AG10803 (cell line): ENCODE measurements at regions not wholly inside any gene's neighbourhood (a gene's known extent, or its start where the extent isn't known, plus 50 kb on each side); places are given as distances from the start of the nearest gene placed in this dataset.

Source experiments
- DNase-seq: peaks from one replicate; pipeline ENCODE4 v3.0.0; 2010; ENCODE audit warnings: low read depth
- H3K4me3 ChIP-seq: 2 replicates; pipeline ENCODE4 v1.5.1; 2011; ENCODE audit warnings: mild to moderate bottlenecking, low read length, control low read depth
- TF ChIP-seq, protein P1 (sequence below): conservative IDR thresholded peaks from 2 replicates; pipeline ENCODE4 v1.5.1; 2011; ENCODE audit warnings: mild to moderate bottlenecking, low read length, control low read depth, inconsistent platforms

GRCh38 chr17:15177343-15177742, 87.8 kb downstream of the PMP22 start:
- TF ChIP-seq, protein P1, sequence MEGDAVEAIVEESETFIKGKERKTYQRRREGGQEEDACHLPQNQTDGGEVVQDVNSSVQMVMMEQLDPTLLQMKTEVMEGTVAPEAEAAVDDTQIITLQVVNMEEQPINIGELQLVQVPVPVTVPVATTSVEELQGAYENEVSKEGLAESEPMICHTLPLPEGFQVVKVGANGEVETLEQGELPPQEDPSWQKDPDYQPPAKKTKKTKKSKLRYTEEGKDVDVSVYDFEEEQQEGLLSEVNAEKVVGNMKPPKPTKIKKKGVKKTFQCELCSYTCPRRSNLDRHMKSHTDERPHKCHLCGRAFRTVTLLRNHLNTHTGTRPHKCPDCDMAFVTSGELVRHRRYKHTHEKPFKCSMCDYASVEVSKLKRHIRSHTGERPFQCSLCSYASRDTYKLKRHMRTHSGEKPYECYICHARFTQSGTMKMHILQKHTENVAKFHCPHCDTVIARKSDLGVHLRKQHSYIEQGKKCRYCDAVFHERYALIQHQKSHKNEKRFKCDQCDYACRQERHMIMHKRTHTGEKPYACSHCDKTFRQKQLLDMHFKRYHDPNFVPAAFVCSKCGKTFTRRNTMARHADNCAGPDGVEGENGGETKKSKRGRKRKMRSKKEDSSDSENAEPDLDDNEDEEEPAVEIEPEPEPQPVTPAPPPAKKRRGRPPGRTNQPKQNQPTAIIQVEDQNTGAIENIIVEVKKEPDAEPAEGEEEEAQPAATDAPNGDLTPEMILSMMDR: no peak
- DNase-seq: no peak
- H3K4me3 ChIP-seq: no peak overlapping the region

- H3K4me3 ChIP-seq: no peak overlapping the region
Measured at GRCh38 chr17:15175356-15175755, 89.8 kb downstream of the PMP22 start.

DNA sequence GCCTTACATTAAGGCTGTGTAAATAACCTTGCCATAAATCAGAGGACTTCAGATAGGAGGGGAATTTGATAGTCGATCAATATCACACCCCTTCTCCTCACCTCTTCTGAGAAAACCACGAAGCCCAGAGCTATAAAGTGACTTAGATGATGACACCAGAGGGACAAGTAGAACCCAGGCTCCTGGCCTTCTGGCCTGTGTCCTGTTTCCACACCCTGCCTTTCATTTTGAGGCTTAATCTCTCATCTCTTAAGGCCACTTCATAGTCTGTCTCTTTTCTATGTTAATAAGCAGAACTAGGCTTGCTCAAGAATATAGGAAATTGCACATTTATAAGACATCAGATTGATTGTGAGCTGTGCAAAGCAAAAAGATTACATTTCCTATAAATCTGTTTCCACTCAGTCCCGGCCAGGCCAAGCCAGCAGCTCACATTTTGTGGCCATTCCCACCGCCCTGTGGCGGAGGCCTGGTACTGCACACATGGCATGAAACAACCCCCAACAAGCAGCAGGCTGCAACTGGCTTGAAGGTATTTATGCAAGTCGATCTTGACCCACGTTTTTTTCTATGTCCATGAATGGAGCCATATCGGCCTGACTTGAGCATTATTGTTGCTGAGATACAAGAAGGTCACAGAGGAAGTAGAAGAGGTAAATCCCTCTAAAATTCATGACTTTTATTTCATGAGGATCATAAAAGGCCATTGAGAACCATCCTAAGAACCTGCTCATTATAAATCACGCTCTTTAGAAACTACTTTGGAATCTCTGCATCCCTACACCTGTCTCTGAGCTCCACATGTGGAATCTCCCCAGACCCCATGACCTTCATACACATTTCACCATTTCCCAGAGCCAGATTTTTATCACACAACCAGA, 93.7 kb downstream of the PMP22 start:
- no peak overlapping the region for H3K4me3 ChIP-seq
- peak; percentile 82 for DNase-seq
- TF ChIP-seq, protein P1: peak; percentile 97

More at GRCh38 chr17:15175356-15175755, 89.8 kb downstream of the PMP22 start:
- TF ChIP-seq, protein P1: no peak
- DNase-seq: no peak

GRCh38 chr17:15169676-15170075, 95.5 kb downstream of the PMP22 start:
- peak; percentile 32 for DNase-seq
- no peak overlapping the region for H3K4me3 ChIP-seq
- TF ChIP-seq, protein P1: no peak

- no peak overlapping the region for H3K4me3 ChIP-seq
- TF ChIP-seq, protein P1: no peak
- DNase-seq: no peak
Measured at GRCh38 chr17:15168379-15168778, 96.7 kb downstream of the PMP22 start.

- TF ChIP-seq, protein P1: no peak
- no peak overlapping the region for H3K4me3 ChIP-seq
- no peak for DNase-seq
Measured at GRCh38 chr17:15161395-15161794, 103.7 kb downstream of the PMP22 start.

- no peak overlapping the region for H3K4me3 ChIP-seq
- peak; percentile 56 for DNase-seq
Measured at GRCh38 chr17:15157051-15157450, 108.1 kb downstream of the PMP22 start.

More at GRCh38 chr17:15157051-15157450, 108.1 kb downstream of the PMP22 start:
- TF ChIP-seq, protein P1: no peak
